SK-N-SH treated with all-trans-retinoic acid at 6 μM for 48 hours (cell line): ENCODE measurements at regions not wholly inside any gene's neighbourhood (a gene's known extent, or its start where the extent isn't known, plus 50 kb on each side); places are given as distances from the start of the nearest gene placed in this dataset.
"Not testable (repeated sequence)": the region's sequence is repeated elsewhere in the genome, so short reads cannot be mapped to it uniquely, and the experiment has no call there.

Experiments
- ATAC-seq: fragments of 200-7000 bp; cut with Tn5 transposase; 3 replicates; pipeline ENCODE4 v1.9.1; 2020; ENCODE audit warnings: mild to moderate bottlenecking, moderate library complexity
- ARNTL ChIP-seq: fragments of 450-650 bp; formaldehyde crosslinking; IDR thresholded peaks from 2 replicates; pipeline ENCODE4 v1.5.0; 2020; ENCODE audit warnings: low read depth, mild to moderate bottlenecking, moderate library complexity, borderline replicate concordance
- BACH2 ChIP-seq: fragments of 250-450 bp; sonication (Bioruptor Pico); IDR thresholded peaks from 2 replicates; pipeline ENCODE4 v1.9.0; 2021; ENCODE audit warnings: mild to moderate bottlenecking, borderline replicate concordance
- CREB5 ChIP-seq: fragments of 250-450 bp; sonication (Bioruptor Pico); IDR thresholded peaks from 2 replicates; pipeline ENCODE4 v1.5.1; 2020; ENCODE audit warnings: low read depth, mild to moderate bottlenecking, moderate library complexity
- CSDC2 ChIP-seq: fragments of 250-450 bp; sonication (Bioruptor Pico); IDR thresholded peaks from 2 replicates; pipeline ENCODE4 v1.5.0; 2020; ENCODE audit warnings: mild to moderate bottlenecking, moderate library complexity
- CSRNP3 ChIP-seq: fragments of 250-450 bp; sonication (Bioruptor Pico); IDR thresholded peaks from 2 replicates; pipeline ENCODE4 v1.5.1; 2021; ENCODE audit warnings: mild to moderate bottlenecking, moderate library complexity
- GLIS3 ChIP-seq: fragments of 250-450 bp; sonication (Bioruptor Pico); IDR thresholded peaks from 2 replicates; pipeline ENCODE4 v1.5.0; 2020; ENCODE audit warnings: mild to moderate bottlenecking, moderate library complexity
- OSR1 ChIP-seq: fragments of 250-450 bp; sonication (Bioruptor Pico); IDR thresholded peaks from 2 replicates; pipeline ENCODE4 v1.8.0; 2022; ENCODE audit warnings: moderate library complexity, mild to moderate bottlenecking, inconsistent platforms
- PATZ1 ChIP-seq: fragments of 250-450 bp; sonication (Bioruptor Pico); IDR thresholded peaks from 2 replicates; pipeline ENCODE4 v1.8.0; 2020; ENCODE audit warnings: mild to moderate bottlenecking, moderate library complexity, borderline replicate concordance
- POU6F1 ChIP-seq: fragments of 250-450 bp; sonication (Bioruptor Pico); IDR thresholded peaks from 2 replicates; pipeline ENCODE4 v1.8.0; 2021; ENCODE audit warnings: low read depth, mild to moderate bottlenecking, moderate library complexity, borderline replicate concordance
- PPARA ChIP-seq: fragments of 250-450 bp; sonication (Bioruptor Pico); IDR thresholded peaks from 2 replicates; pipeline ENCODE4 v1.5.0; 2020; ENCODE audit warnings: mild to moderate bottlenecking, borderline replicate concordance
- RARB ChIP-seq: fragments of 250-450 bp; sonication (Bioruptor Pico); IDR thresholded peaks from 2 replicates; pipeline ENCODE4 v1.8.0; 2021; ENCODE audit warnings: mild to moderate bottlenecking, moderate library complexity
- SNAI2 ChIP-seq: fragments of 250-450 bp; sonication (Bioruptor Pico); IDR thresholded peaks from 2 replicates; pipeline ENCODE4 v1.5.0; 2020; ENCODE audit warnings: mild to moderate bottlenecking, moderate library complexity
- TCF4 ChIP-seq: fragments of 250-450 bp; sonication (Bioruptor Pico); IDR thresholded peaks from 2 replicates; pipeline ENCODE4 v1.8.0; 2021; ENCODE audit warnings: mild to moderate bottlenecking, moderate library complexity, borderline replicate concordance
- TOX ChIP-seq: fragments of 250-450 bp; sonication (Bioruptor Pico); IDR thresholded peaks from 2 replicates; pipeline ENCODE4 v1.8.0; 2021; ENCODE audit warnings: mild to moderate bottlenecking, moderate library complexity, borderline replicate concordance
- TSHZ2 ChIP-seq: fragments of 250-450 bp; sonication (Bioruptor Pico); IDR thresholded peaks from 2 replicates; pipeline ENCODE4 v1.5.0; 2020; ENCODE audit warnings: mild to moderate bottlenecking, moderate library complexity
- ZC3H10 ChIP-seq: fragments of 250-450 bp; sonication (Bioruptor Pico); IDR thresholded peaks from 2 replicates; pipeline ENCODE4 v1.5.1; 2021; ENCODE audit warnings: mild to moderate bottlenecking, moderate library complexity
- ZFP3 ChIP-seq: fragments of 250-450 bp; sonication (Bioruptor Pico); IDR thresholded peaks from 2 replicates; pipeline ENCODE4 v1.5.0; 2020; ENCODE audit warnings: mild to moderate bottlenecking, moderate library complexity
- ZFP30 ChIP-seq: fragments of 450-650 bp; formaldehyde crosslinking; IDR thresholded peaks from 2 replicates; pipeline ENCODE4 v1.5.0; 2022; ENCODE audit warnings: mild to moderate bottlenecking, moderate library complexity
- ZNF565 ChIP-seq: fragments of 450-650 bp; formaldehyde crosslinking; conservative IDR thresholded peaks from 2 replicates; pipeline ENCODE4 v1.5.0; 2020; ENCODE audit warnings: low read depth, mild to moderate bottlenecking, moderate library complexity

GRCh38 chr2:21372654-21373053 lies 248.9 kb downstream of the TDRD15 start:
- ATAC-seq = no peak
- TF ChIP-seq CREB5 = no peak
- no peak for TF ChIP-seq TSHZ2 (CRISPR knock-in tag)
- TF ChIP-seq OSR1 = no peak
- TF ChIP-seq GLIS3 = no peak
- TF ChIP-seq ZNF565 (CRISPR knock-in tag) = no peak
- no peak for TF ChIP-seq RARB
- TF ChIP-seq ARNTL (CRISPR knock-in tag) = no peak
- no peak for TF ChIP-seq POU6F1 (CRISPR knock-in tag)
- no peak for TF ChIP-seq TCF4
- TF ChIP-seq PATZ1 (CRISPR knock-in tag) = no peak

- no peak for TF ChIP-seq GLIS3
- no peak for TF ChIP-seq OSR1
- no peak for TF ChIP-seq ZNF565 (CRISPR knock-in tag)
- no peak for TF ChIP-seq TCF4
- no peak for ATAC-seq
Measured at GRCh38 chr2:21376864-21377263, 253.1 kb downstream of the TDRD15 start.

GRCh38 chr2:21379140-21379539 lies 255.4 kb downstream of the TDRD15 start:
- ATAC-seq = no peak

GRCh38 chr2:21379668-21380067 lies 255.9 kb downstream of the TDRD15 start:
- ATAC-seq = not testable (repeated sequence)

More at GRCh38 chr2:21379140-21379539, 255.4 kb downstream of the TDRD15 start:
- TF ChIP-seq ZC3H10 (CRISPR knock-in tag) (no peak), ZFP3 (CRISPR knock-in tag) (no peak)

- TF ChIP-seq SNAI2 (CRISPR knock-in tag) = no peak
- TF ChIP-seq ZFP30 (CRISPR knock-in tag) = no peak
- TF ChIP-seq OSR1 = no peak
- no peak for TF ChIP-seq ZFP3 (CRISPR knock-in tag)
- TF ChIP-seq CSDC2 (CRISPR knock-in tag) = no peak
- no peak for TF ChIP-seq BACH2 (CRISPR knock-in tag)
- no peak for TF ChIP-seq PPARA (CRISPR knock-in tag)
- TF ChIP-seq CSRNP3 (CRISPR knock-in tag) = no peak
- TF ChIP-seq TOX (CRISPR knock-in tag) = no peak
- no peak for TF ChIP-seq PATZ1 (CRISPR knock-in tag)
- no peak for TF ChIP-seq GLIS3
- ATAC-seq = no peak
Measured at GRCh38 chr2:21381421-21381820, 257.7 kb downstream of the TDRD15 start.
